Transverse colon (tissue), 4 donors: ENCODE measurements at regions not wholly inside any gene's neighbourhood (a gene's known extent, or its start where the extent isn't known, plus 50 kb on each side); places are given as distances from the start of the nearest gene placed in this dataset.

Experiments used
- DNase-seq: peaks from one replicate; pipeline ENCODE4 v3.0.0-alpha.2; 2019
- H3K27ac ChIP-seq, 4 donors: fragments of 200-600 bp; sonication (generic); 2 replicates each; pipeline ENCODE4 v1.5.1; 2016 to 2018; ENCODE audit warnings: inconsistent platforms in 4 of 4
- H3K27me3 ChIP-seq: fragments of 200-600 bp; sonication (generic); 2 replicates; pipeline ENCODE4 v1.5.1; 2017; ENCODE audit warnings: inconsistent platforms
- H3K36me3 ChIP-seq, 4 donors: fragments of 200-600 bp; sonication (generic); 2 replicates each; pipeline ENCODE4 v1.5.1; 2017 to 2019; ENCODE audit warnings: inconsistent platforms in 4 of 4
- H3K4me1 ChIP-seq, 4 donors: fragments of 200-600 bp; sonication (generic); 2 replicates each; pipeline ENCODE4 v1.5.1; 2017 to 2020; ENCODE audit warnings: inconsistent platforms in 4 of 4
- H3K4me3 ChIP-seq, 4 donors: fragments of 200-600 bp; sonication (generic); 1 replicate in 1 of 4; 2 replicates in 3 of 4; pipeline versions ENCODE4 v1.5.1 to v1.6.1; 2017 to 2019; ENCODE audit warnings: inconsistent platforms in 4 of 4
- H3K9me3 ChIP-seq, 2 donors: fragments of 200-600 bp; sonication (generic); 2 replicates each; pipeline ENCODE4 v1.5.1; 2017 to 2019; ENCODE audit warnings: inconsistent platforms in 2 of 2
- CTCF ChIP-seq, 5 experiments: fragments of 200-600 bp in 3 of 5; fragments of 450-650 bp in 2 of 5; sonication (generic) in 3 of 5; IDR thresholded peaks; 1 replicate in 2 of 5; 2 replicates in 3 of 5; pipeline ENCODE4 v1.5.1; 2016 to 2017; ENCODE audit warnings: antibody characterized with exemption in 5 of 5, inconsistent platforms in 3 of 5, mild to moderate bottlenecking in 2 of 5, moderate library complexity in 1 of 5
- EP300 ChIP-seq: sonication (generic); formaldehyde crosslinking; IDR thresholded peaks from one replicate; pipeline ENCODE4 v1.6.1; 2017; ENCODE audit warnings: antibody characterized with exemption, low read depth
- POLR2A ChIP-seq: fragments of 450-650 bp; IDR thresholded peaks from one replicate; pipeline ENCODE4 v1.6.1; 2016; ENCODE audit warnings: antibody characterized with exemption, mild to moderate bottlenecking, moderate library complexity
- POLR2AphosphoS5 ChIP-seq, 3 donors: sonication (generic); formaldehyde crosslinking; IDR thresholded peaks; one replicate each; pipeline ENCODE4 v1.6.1; 2016; ENCODE audit warnings: antibody characterized with exemption in 3 of 3
- WGBS, 2 donors: methylation state at CpG; one replicate each; pipeline ENCODE4 v1.1.5; 2018; ENCODE audit warnings: low coverage in 1 of 2; 5-methylcytosine and 5-hydroxymethylcytosine counted together
- in situ Hi-C, 4 donors: fragments of 200-750 bp; cut with MboI; loops; one replicate each; pipeline versions ENCODE4 v1.15.0 to v1.15.1; 2017; ENCODE audit warnings: low sequenced_read_pairs in 3 of 4, low pct_ligation_motif_present in 1 of 4, low pct_unique_long_range_greater_than_20kb in 1 of 4
- intact Hi-C: fragments of 100-400 bp; cut with DNase I; formaldehyde crosslinking; loops from one replicate; pipeline ENCODE4 v1.15.1; 2023; ENCODE audit warnings: low total_unique reads

GRCh38 chr2:16102976-16103380 lies 162.6 kb downstream of the MYCN start:
- Histone ChIP-seq H3K9me3 (no peaks in the 10 kb centered on the region), H3K4me1 (peaks cover 0 to 19% (median 13%) of the 10 kb centered on the region in 4 donors), H3K36me3 (no peaks in the 10 kb centered on the region), H3K4me3 (peak overlapping the region in 1 of 4 donors; percentile 19), H3K27me3 (no peaks in the 10 kb centered on the region), H3K27ac (peak overlapping the region; percentile 62 to 75 (median 64))
- DNase-seq: peak; percentile 72
- intact Hi-C loops: no loop called here
- WGBS, 2 donors: 50% methylated on average over 16 of the region's 16 CpGs; no CpG with 5 or more reads in 1 of the 2 donors
- in situ Hi-C loops: no loop called here
- TF ChIP-seq CTCF (IDR thresholded peaks at IDR 0.05) (no peak), POLR2AphosphoS5 (IDR thresholded peaks at IDR 0.05) (no peak), EP300 (no peak), POLR2A (no peak)

GRCh38 chr2:16102358-16102975 lies 162.1 kb downstream of the MYCN start:
- Histone ChIP-seq H3K4me3 (no peak overlapping the region), H3K27ac (peak overlapping the region; percentile 62 to 75 (median 64)), H3K27me3 (no peaks in the 10 kb centered on the region), H3K9me3 (no peaks in the 10 kb centered on the region), H3K4me1 (peaks cover 0 to 19% (median 13%) of the 10 kb centered on the region in 4 donors), H3K36me3 (no peaks in the 10 kb centered on the region)
- no peak for DNase-seq
- intact Hi-C loops (no loop called here), in situ Hi-C loops (no loop called here)
- WGBS, 2 donors: 73% methylated on average over 13 of the region's 14 CpGs; no CpG with 5 or more reads in 1 of the 2 donors
- TF ChIP-seq CTCF (IDR thresholded peaks at IDR 0.05) (no peak), POLR2AphosphoS5 (IDR thresholded peaks at IDR 0.05) (no peak), POLR2A (no peak), EP300 (no peak)

- TF ChIP-seq POLR2AphosphoS5 (IDR thresholded peaks at IDR 0.05) (no peak), POLR2A (no peak), CTCF (IDR thresholded peaks at IDR 0.05) (no peak), EP300 (no peak)
- Histone ChIP-seq H3K9me3 (no peaks in the 10 kb centered on the region), H3K4me3 (no peak overlapping the region), H3K27me3 (no peaks in the 10 kb centered on the region), H3K36me3 (no peaks in the 10 kb centered on the region), H3K27ac (no peak overlapping the region), H3K4me1 (peaks cover 0 to 26% (median 16%) of the 10 kb centered on the region in 4 donors)
- in situ Hi-C loops (no loop called here), intact Hi-C loops (no loop called here)
- 77% methylated on average over 3 of the region's 3 CpGs; no CpG with 5 or more reads in 1 of the 2 donors for WGBS, 2 donors
- no peak for DNase-seq
Measured at GRCh38 chr2:16101196-16101595, 160.8 kb downstream of the MYCN start.

GRCh38 chr2:16100006-16100405 lies 159.7 kb downstream of the MYCN start:
- no peak for DNase-seq
- Histone ChIP-seq H3K36me3 (no peaks in the 10 kb centered on the region), H3K9me3 (no peaks in the 10 kb centered on the region), H3K27ac (no peak overlapping the region), H3K27me3 (no peaks in the 10 kb centered on the region), H3K4me3 (no peak overlapping the region), H3K4me1 (peaks cover 0 to 26% (median 16%) of the 10 kb centered on the region in 4 donors)
- no peak for TF ChIP-seq CTCF (IDR thresholded peaks at IDR 0.05)
- TF ChIP-seq POLR2AphosphoS5 (IDR thresholded peaks at IDR 0.05): no peak
- no peak for TF ChIP-seq POLR2A
- TF ChIP-seq EP300: no peak
- intact Hi-C loops: no loop called here
- in situ Hi-C loops: no loop called here
- WGBS, 2 donors: 71 to 83% methylated on average over 1 of the region's 1 CpG
